ENCODE measurements at regions not wholly inside any gene's neighbourhood (a gene's known extent, or its start where the extent isn't known, plus 50 kb on each side); places are given as distances from the start of the nearest gene placed in this dataset.

- no peak overlapping the region for H3K4me2 ChIP-seq (replicated peaks; ENCODE audit: low read depth, low read length, poor library complexity, severe bottlenecking)
- CTCF ChIA-PET, result no interaction called here
- H3K36me3 ChIP-seq (replicated peaks in 1 of 2; ENCODE audit: control extremely low read depth in 1 of 2, control insufficient read depth in 1 of 2, extremely low read depth in 1 of 2, insufficient read depth in 2 of 2, low read length in 1 of 2), result no peaks in the 10 kb centered on the region
- H4K20me1 ChIP-seq (ENCODE audit: control insufficient read depth, insufficient read depth, low read length, poor library complexity, severe bottlenecking), result no peaks in the 10 kb centered on the region
- Mint-ChIP-seq H3K27me3 (no peaks in the 10 kb centered on the region), H3K27ac (no peak overlapping the region), H3K4me3 (no peak overlapping the region), H3K9me3 (ENCODE audit: insufficient read depth) (no peaks in the 10 kb centered on the region), H3K4me1 (no peaks in the 10 kb centered on the region)
- ATAC-seq (ENCODE audit: low read depth) (no peak), DNase-seq (no peak)
- POLR2A ChIA-PET, result no interaction called here
- no peak overlapping the region for H2AFZ ChIP-seq (ENCODE audit: insufficient read depth, low read depth, low read length, poor library complexity, severe bottlenecking)
- no peaks in the 10 kb centered on the region for H3K4me1 ChIP-seq (ENCODE audit: control insufficient read depth in 2 of 2, insufficient read depth in 2 of 2, low read length in 2 of 2)
- no peaks in the 10 kb centered on the region for H3K79me2 ChIP-seq (ENCODE audit: control insufficient read depth, insufficient read depth, low read length)
- H3K27ac ChIP-seq (ENCODE audit: low read length in 2 of 2), result no peak overlapping the region
- H3K9ac ChIP-seq (ENCODE audit: low read length), result no peak overlapping the region
- no peaks in the 10 kb centered on the region for H3K27me3 ChIP-seq (replicated peaks in 1 of 4; ENCODE audit: control extremely low read depth in 1 of 4, control insufficient read depth in 3 of 4, insufficient read depth in 4 of 4, low read length in 3 of 4)
- H3K9me3 ChIP-seq (ENCODE audit: control extremely low read depth in 1 of 3, control insufficient read depth in 2 of 3, insufficient read depth in 1 of 3, low read length in 2 of 3), result no peaks in the 10 kb centered on the region
- no CpG with 5 or more reads among the region's 2 CpGs for WGBS (ENCODE audit: insufficient coverage)
- intact Hi-C loops (cut with micrococcal nuclease), result no loop called here
- H3K4me3 ChIP-seq (ENCODE audit: control extremely low read depth in 1 of 5, extremely low read depth in 1 of 5, insufficient read depth in 1 of 5, low read depth in 2 of 5, low read length in 4 of 5), result no peak overlapping the region
- no peak for TF ChIP-seq EZH2 (IDR thresholded peaks at IDR 0.05; ENCODE audit: borderline replicate concordance, insufficient read depth, low read depth, low read length, poor library complexity, severe bottlenecking)
- TF ChIP-seq CTCF (IDR thresholded peaks at IDR 0.05), result no peak
Observed at GRCh38 chrX:26954029-26954428, 509.1 kb downstream of the PPP4R3C start.

GRCh38 chrX:26952213-26952612 is 510.9 kb downstream of the PPP4R3C start:
- Histone ChIP-seq H3K9me3 (ENCODE audit: control extremely low read depth in 1 of 3, control insufficient read depth in 2 of 3, insufficient read depth in 1 of 3, low read length in 2 of 3) (no peaks in the 10 kb centered on the region), H3K27ac (ENCODE audit: low read length in 2 of 2) (no peak overlapping the region), H3K27me3 (replicated peaks in 1 of 4; ENCODE audit: control extremely low read depth in 1 of 4, control insufficient read depth in 3 of 4, insufficient read depth in 4 of 4, low read length in 3 of 4) (no peaks in the 10 kb centered on the region), H3K9ac (ENCODE audit: low read length) (no peak overlapping the region), H3K4me3 (ENCODE audit: control extremely low read depth in 1 of 5, extremely low read depth in 1 of 5, insufficient read depth in 1 of 5, low read depth in 2 of 5, low read length in 4 of 5) (no peak overlapping the region), H3K4me2 (replicated peaks; ENCODE audit: low read depth, low read length, poor library complexity, severe bottlenecking) (no peak overlapping the region), H3K4me1 (ENCODE audit: control insufficient read depth in 2 of 2, insufficient read depth in 2 of 2, low read length in 2 of 2) (no peaks in the 10 kb centered on the region), H3K79me2 (ENCODE audit: control insufficient read depth, insufficient read depth, low read length) (no peaks in the 10 kb centered on the region), H3K36me3 (replicated peaks in 1 of 2; ENCODE audit: control extremely low read depth in 1 of 2, control insufficient read depth in 1 of 2, extremely low read depth in 1 of 2, insufficient read depth in 2 of 2, low read length in 1 of 2) (no peaks in the 10 kb centered on the region), H4K20me1 (ENCODE audit: control insufficient read depth, insufficient read depth, low read length, poor library complexity, severe bottlenecking) (no peaks in the 10 kb centered on the region), H2AFZ (ENCODE audit: insufficient read depth, low read depth, low read length, poor library complexity, severe bottlenecking) (no peak overlapping the region)
- no peak for TF ChIP-seq EZH2 (IDR thresholded peaks at IDR 0.05; ENCODE audit: borderline replicate concordance, insufficient read depth, low read depth, low read length, poor library complexity, severe bottlenecking)
- no peak for TF ChIP-seq CTCF (IDR thresholded peaks at IDR 0.05)
- DNase-seq (no peak), ATAC-seq (ENCODE audit: low read depth) (no peak)
- no CpG with 5 or more reads among the region's 2 CpGs for WGBS (ENCODE audit: insufficient coverage)
- intact Hi-C loops (cut with micrococcal nuclease), result no loop called here
- H3K9me3 Mint-ChIP-seq (ENCODE audit: insufficient read depth), result no peaks in the 10 kb centered on the region
- CTCF ChIA-PET, result no interaction called here
- no peaks in the 10 kb centered on the region for H3K27me3 Mint-ChIP-seq
- H3K27ac Mint-ChIP-seq, result no peak overlapping the region
- POLR2A ChIA-PET, result no interaction called here
- no peaks in the 10 kb centered on the region for H3K4me1 Mint-ChIP-seq
- H3K4me3 Mint-ChIP-seq, result no peak overlapping the region
